Amygdala (tissue), 56 donors: ENCODE measurements at regions not wholly inside any gene's neighbourhood (a gene's known extent, or its start where the extent isn't known, plus 50 kb on each side); places are given as distances from the start of the nearest gene placed in this dataset.

Experiments
- DNase-seq, 56 donors: peaks; one replicate each; lab custom pipeline; 2025; lab: John Stamatoyannopoulos, UW

GRCh38 chr5:3400659-3401058 lies 195.0 kb upstream of the IRX1 start:
- DNase-seq, result no peak

GRCh38 chr5:3394891-3395599 lies 200.6 kb upstream of the IRX1 start:
- DNase-seq, result peak in 1 of 56 donors; percentile 18

- DNase-seq, result no peak
These were observed 201.6 kb upstream of the IRX1 start for GRCh38 chr5:3393920-3394597.

- DNase-seq, result no peak
These were observed 202.3 kb upstream of the IRX1 start for GRCh38 chr5:3393122-3393919.

GRCh38 chr5:3392306-3392939 lies 203.2 kb upstream of the IRX1 start:
- DNase-seq, result peak in 14 of 56 donors; percentile 4 to 43 (median 20)

GRCh38 chr5:3391210-3391609 lies 204.4 kb upstream of the IRX1 start:
- DNase-seq, result no peak

- peak in 7 of 56 donors; percentile 1 to 33 (median 15) for DNase-seq
These were observed 206.1 kb upstream of the IRX1 start for GRCh38 chr5:3389471-3390026.

GRCh38 chr5:3386637-3387036 lies 209.0 kb upstream of the IRX1 start:
- DNase-seq, result no peak

- no peak for DNase-seq
These were observed 209.6 kb upstream of the IRX1 start for GRCh38 chr5:3385991-3386519.

GRCh38 chr5:3384531-3384930 lies 211.1 kb upstream of the IRX1 start:
- no peak for DNase-seq

- DNase-seq, result no peak
These were observed 212.8 kb upstream of the IRX1 start for GRCh38 chr5:3382782-3383181.

GRCh38 chr5:3382151-3382550 lies 213.5 kb upstream of the IRX1 start:
- no peak for DNase-seq

GRCh38 chr5:3381206-3381825 lies 214.3 kb upstream of the IRX1 start:
- DNase-seq, result no peak

GRCh38 chr5:3380689-3381088 lies 214.9 kb upstream of the IRX1 start:
- DNase-seq, result no peak

GRCh38 chr5:3377831-3378230 lies 217.8 kb upstream of the IRX1 start:
- no peak for DNase-seq

GRCh38 chr5:3377176-3377575 lies 218.5 kb upstream of the IRX1 start:
- DNase-seq, result no peak

- DNase-seq, result no peak
These were observed 219.0 kb upstream of the IRX1 start for GRCh38 chr5:3376611-3377010.

- no peak for DNase-seq
These were observed 219.9 kb upstream of the IRX1 start for GRCh38 chr5:3375586-3376311.

GRCh38 chr5:3373391-3373790 lies 222.2 kb upstream of the IRX1 start:
- no peak for DNase-seq
